ENCODE measurements at regions not wholly inside any gene's neighbourhood (a gene's known extent, or its start where the extent isn't known, plus 50 kb on each side); places are given as distances from the start of the nearest gene placed in this dataset.

- TF ChIP-seq CTCF (IDR thresholded peaks at IDR 0.05) (no peak), POLR2A (IDR thresholded peaks at IDR 0.05) (no peak), POLR2AphosphoS5 (IDR thresholded peaks at IDR 0.05) (no peak)
Measured at GRCh38 chr4:183563874-183564273, 59.0 kb downstream of the ING2 start.
